ENCODE measurements at regions not wholly inside any gene's neighbourhood (a gene's known extent, or its start where the extent isn't known, plus 50 kb on each side); places are given as distances from the start of the nearest gene placed in this dataset.

DNA sequence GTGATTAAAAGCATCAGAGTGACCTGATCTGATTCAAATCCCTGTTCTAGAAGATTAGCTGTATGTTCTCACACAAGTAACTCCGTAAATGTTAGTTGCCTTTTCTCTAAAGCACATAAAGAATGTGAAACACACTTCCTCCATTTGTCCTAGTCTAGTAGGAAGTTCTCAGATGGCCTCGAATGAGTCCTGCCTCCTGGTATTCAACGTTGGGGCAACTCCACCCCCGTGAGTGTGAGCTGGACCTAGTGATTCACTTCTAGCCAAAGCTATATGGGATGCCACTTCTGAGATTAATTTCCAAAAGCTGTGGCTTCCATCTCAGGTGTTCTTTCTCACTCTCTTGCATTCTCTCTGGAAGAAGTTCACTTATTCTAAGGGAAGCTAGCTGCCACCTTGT lies 267.6 kb downstream of the GPATCH2 start (continued):
- TF ChIP-seq CBFB (IDR thresholded peaks at IDR 0.05; ENCODE audit: low read depth): no peak
- TF ChIP-seq CEBPZ (IDR thresholded peaks at IDR 0.05; ENCODE audit: low read depth, low read length): no peak
- no peak for TF ChIP-seq NR2C2 (IDR thresholded peaks at IDR 0.05; ENCODE audit: borderline replicate concordance, control insufficient read depth, insufficient read length, low read depth)
- TF ChIP-seq, protein P1, sequence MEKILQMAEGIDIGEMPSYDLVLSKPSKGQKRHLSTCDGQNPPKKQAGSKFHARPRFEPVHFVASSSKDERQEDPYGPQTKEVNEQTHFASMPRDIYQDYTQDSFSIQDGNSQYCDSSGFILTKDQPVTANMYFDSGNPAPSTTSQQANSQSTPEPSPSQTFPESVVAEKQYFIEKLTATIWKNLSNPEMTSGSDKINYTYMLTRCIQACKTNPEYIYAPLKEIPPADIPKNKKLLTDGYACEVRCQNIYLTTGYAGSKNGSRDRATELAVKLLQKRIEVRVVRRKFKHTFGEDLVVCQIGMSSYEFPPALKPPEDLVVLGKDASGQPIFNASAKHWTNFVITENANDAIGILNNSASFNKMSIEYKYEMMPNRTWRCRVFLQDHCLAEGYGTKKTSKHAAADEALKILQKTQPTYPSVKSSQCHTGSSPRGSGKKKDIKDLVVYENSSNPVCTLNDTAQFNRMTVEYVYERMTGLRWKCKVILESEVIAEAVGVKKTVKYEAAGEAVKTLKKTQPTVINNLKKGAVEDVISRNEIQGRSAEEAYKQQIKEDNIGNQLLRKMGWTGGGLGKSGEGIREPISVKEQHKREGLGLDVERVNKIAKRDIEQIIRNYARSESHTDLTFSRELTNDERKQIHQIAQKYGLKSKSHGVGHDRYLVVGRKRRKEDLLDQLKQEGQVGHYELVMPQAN (conservative IDR thresholded peaks at IDR 0.05): no peak
- no peak for TF ChIP-seq NFIC (IDR thresholded peaks at IDR 0.05; ENCODE audit: low read depth, low read length)
- TF ChIP-seq YY1 (IDR thresholded peaks at IDR 0.05; ENCODE audit: low read depth, low read length): no peak
- TF ChIP-seq ETV6 (conservative IDR thresholded peaks at IDR 0.05 in 1 of 2, IDR thresholded peaks at IDR 0.05 in 1 of 2; ENCODE audit: borderline replicate concordance in 1 of 2, low read depth in 1 of 2): no peak
- TF ChIP-seq, protein P2, sequence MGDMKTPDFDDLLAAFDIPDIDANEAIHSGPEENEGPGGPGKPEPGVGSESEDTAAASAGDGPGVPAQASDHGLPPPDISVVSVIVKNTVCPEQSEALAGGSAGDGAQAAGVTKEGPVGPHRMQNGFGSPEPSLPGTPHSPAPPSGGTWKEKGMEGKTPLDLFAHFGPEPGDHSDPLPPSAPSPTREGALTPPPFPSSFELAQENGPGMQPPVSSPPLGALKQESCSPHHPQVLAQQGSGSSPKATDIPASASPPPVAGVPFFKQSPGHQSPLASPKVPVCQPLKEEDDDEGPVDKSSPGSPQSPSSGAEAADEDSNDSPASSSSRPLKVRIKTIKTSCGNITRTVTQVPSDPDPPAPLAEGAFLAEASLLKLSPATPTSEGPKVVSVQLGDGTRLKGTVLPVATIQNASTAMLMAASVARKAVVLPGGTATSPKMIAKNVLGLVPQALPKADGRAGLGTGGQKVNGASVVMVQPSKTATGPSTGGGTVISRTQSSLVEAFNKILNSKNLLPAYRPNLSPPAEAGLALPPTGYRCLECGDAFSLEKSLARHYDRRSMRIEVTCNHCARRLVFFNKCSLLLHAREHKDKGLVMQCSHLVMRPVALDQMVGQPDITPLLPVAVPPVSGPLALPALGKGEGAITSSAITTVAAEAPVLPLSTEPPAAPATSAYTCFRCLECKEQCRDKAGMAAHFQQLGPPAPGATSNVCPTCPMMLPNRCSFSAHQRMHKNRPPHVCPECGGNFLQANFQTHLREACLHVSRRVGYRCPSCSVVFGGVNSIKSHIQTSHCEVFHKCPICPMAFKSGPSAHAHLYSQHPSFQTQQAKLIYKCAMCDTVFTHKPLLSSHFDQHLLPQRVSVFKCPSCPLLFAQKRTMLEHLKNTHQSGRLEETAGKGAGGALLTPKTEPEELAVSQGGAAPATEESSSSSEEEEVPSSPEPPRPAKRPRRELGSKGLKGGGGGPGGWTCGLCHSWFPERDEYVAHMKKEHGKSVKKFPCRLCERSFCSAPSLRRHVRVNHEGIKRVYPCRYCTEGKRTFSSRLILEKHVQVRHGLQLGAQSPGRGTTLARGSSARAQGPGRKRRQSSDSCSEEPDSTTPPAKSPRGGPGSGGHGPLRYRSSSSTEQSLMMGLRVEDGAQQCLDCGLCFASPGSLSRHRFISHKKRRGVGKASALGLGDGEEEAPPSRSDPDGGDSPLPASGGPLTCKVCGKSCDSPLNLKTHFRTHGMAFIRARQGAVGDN (IDR thresholded peaks at IDR 0.05): no peak
- TF ChIP-seq SIN3A (IDR thresholded peaks at IDR 0.05; ENCODE audit: low read depth, low read length): no peak
- no peak for TF ChIP-seq TCF7 (IDR thresholded peaks at IDR 0.05; ENCODE audit: borderline replicate concordance)
- TF ChIP-seq, protein P3, sequence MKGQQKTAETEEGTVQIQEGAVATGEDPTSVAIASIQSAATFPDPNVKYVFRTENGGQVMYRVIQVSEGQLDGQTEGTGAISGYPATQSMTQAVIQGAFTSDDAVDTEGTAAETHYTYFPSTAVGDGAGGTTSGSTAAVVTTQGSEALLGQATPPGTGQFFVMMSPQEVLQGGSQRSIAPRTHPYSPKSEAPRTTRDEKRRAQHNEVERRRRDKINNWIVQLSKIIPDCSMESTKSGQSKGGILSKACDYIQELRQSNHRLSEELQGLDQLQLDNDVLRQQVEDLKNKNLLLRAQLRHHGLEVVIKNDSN (IDR thresholded peaks at IDR 0.05; ENCODE audit: borderline replicate concordance, extremely low read length, insufficient read depth, low read depth, low read length): no peak

All from GM12878 (cell line).